ENCODE measurements at regions not wholly inside any gene's neighbourhood (a gene's known extent, or its start where the extent isn't known, plus 50 kb on each side); places are given as distances from the start of the nearest gene placed in this dataset.

DNA sequence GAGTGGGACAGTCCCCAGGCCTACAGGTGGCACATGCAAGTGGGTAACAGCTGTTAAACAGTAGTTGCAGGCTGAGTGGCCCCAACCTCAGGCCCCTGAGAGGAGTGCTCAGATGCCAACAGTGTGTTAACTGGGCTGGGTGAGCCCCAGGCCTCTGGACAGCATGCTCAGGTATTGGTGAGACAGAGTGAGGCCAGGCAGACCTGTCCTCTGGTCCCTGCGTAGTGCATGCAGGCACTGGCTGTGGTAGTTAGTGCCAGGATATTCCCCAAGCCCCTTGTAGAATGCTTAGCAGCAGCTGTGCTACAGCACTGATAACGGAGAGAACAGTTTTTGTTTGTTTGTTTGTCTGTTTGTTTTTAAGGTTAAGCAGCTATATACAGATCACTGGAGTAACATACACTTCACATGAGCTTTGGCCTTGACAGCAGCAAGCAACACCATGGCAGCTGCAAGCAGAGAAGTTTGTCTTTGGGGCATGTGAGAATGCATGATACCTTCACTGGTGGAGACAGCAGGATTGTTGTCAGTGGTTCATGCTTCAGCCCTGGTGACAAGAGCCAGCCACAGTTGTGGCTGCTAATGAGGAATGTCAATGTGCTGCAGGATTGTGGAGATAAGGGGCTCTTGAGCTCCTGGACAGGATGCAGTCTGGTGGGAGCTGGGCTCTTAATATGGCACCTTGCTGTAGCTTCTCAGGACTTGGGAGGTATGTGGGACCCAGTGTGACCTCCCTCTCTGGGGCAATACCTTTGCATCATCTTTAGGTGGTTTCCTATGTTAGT lies 614.4 kb downstream of the CDH11 start:
- Mint-ChIP-seq H3K27me3 (ENCODE audit: low read depth) (peaks cover 7% of the 10 kb centered on the region), H3K27ac (no peak overlapping the region), H3K9me3 (peaks cover 17% of the 10 kb centered on the region), H3K4me1 (no peaks in the 10 kb centered on the region), H3K36me3 (no peaks in the 10 kb centered on the region), H3K4me3 (no peak overlapping the region)
- no peak for TF ChIP-seq CTCF (IDR thresholded peaks at IDR 0.05; ENCODE audit: unreplicated experiment)
- no peak for DNase-seq (ENCODE audit: low spot score in 2 of 2, unreplicated experiment in 2 of 2)

- no peak for TF ChIP-seq CTCF (IDR thresholded peaks at IDR 0.05; ENCODE audit: unreplicated experiment)
- Mint-ChIP-seq H3K36me3 (no peaks in the 10 kb centered on the region), H3K4me1 (no peaks in the 10 kb centered on the region), H3K27me3 (ENCODE audit: low read depth) (peaks cover 8% of the 10 kb centered on the region), H3K9me3 (no peaks in the 10 kb centered on the region), H3K27ac (no peak overlapping the region), H3K4me3 (no peak overlapping the region)
- no peak for DNase-seq (ENCODE audit: low spot score in 2 of 2, unreplicated experiment in 2 of 2)
These were observed 622.7 kb downstream of the CDH11 start for GRCh38 chr16:64499211-64499610.

DNA sequence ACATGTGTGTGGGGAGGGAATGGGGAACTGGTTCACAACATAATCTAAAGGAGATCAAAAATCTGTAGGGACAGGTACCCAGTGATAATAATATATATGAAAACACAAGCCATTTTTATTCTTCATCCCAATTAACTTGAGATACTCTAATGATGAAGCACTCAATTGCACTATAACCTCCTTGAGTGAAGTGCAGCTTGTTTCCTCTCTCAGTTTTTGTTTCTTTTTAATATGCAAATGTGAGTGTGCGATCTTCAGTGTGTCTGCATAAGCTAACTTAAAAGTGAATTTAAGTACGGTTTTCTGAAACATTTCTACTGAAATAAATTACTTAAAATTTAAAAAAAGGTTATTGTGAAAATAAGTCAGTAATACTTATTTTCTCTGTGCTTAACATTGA lies 623.5 kb downstream of the CDH11 start:
- Mint-ChIP-seq H3K27me3 (ENCODE audit: low read depth) (peaks cover 4% of the 10 kb centered on the region), H3K4me1 (no peaks in the 10 kb centered on the region), H3K36me3 (no peaks in the 10 kb centered on the region), H3K9me3 (no peaks in the 10 kb centered on the region), H3K27ac (no peak overlapping the region), H3K4me3 (no peak overlapping the region)
- TF ChIP-seq CTCF (IDR thresholded peaks at IDR 0.05; ENCODE audit: unreplicated experiment) = no peak
- no peak for DNase-seq (ENCODE audit: low spot score in 2 of 2, unreplicated experiment in 2 of 2)

DNA sequence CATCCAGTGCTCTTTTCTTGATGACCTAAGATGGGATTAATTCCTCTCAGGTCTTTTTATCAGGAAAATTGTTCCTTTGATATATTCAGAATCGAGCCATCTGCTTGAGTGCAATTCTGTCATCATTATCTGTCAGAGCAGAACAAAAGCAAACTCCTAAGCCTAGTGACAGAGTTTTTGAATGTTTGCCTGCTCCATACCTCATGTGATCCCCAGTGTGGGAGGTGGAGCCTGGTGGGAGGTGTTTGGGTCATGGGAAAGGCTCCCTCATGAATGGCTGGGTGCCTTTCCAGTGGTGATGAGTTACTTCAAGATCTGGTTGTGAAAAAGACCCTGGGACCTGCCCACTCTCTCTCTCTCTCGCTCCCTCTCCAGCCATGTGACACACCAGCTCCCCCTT lies 628.2 kb downstream of the CDH11 start:
- H3K27ac Mint-ChIP-seq = peak overlapping the region; percentile 15
- no peaks in the 10 kb centered on the region for H3K4me1 Mint-ChIP-seq
- no peak overlapping the region for H3K4me3 Mint-ChIP-seq
- no peak for DNase-seq (ENCODE audit: low spot score in 2 of 2, unreplicated experiment in 2 of 2)
- no peak for TF ChIP-seq CTCF (IDR thresholded peaks at IDR 0.05; ENCODE audit: unreplicated experiment)
- no peaks in the 10 kb centered on the region for H3K36me3 Mint-ChIP-seq
- no peaks in the 10 kb centered on the region for H3K9me3 Mint-ChIP-seq
- H3K27me3 Mint-ChIP-seq (ENCODE audit: low read depth) = no peaks in the 10 kb centered on the region

DNA sequence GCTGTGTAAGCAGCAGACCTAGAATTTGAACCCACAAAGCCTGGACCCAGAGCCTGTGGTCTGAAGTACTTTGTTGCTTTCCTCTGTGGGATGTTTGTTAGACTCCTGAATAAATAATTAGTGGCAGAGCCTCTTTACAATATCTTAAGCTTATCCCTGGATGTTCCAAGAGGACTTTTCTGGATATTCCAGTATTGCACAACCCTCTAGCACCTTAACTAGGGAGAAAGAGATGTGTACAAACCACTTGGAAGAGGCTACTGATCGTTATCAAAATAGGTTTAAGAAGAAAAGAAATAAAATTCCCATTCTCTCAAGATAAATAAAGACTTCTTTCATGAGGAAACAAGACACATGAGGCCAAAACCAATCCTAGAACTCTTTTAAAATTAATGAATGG lies 632.4 kb downstream of the CDH11 start:
- H3K9me3 Mint-ChIP-seq = peaks cover 3% of the 10 kb centered on the region
- no peak for DNase-seq (ENCODE audit: low spot score in 2 of 2, unreplicated experiment in 2 of 2)
- no peaks in the 10 kb centered on the region for H3K27me3 Mint-ChIP-seq (ENCODE audit: low read depth)
- H3K27ac Mint-ChIP-seq = no peak overlapping the region
- H3K4me3 Mint-ChIP-seq = no peak overlapping the region
- no peaks in the 10 kb centered on the region for H3K36me3 Mint-ChIP-seq
- TF ChIP-seq CTCF (IDR thresholded peaks at IDR 0.05; ENCODE audit: unreplicated experiment) = no peak
- no peaks in the 10 kb centered on the region for H3K4me1 Mint-ChIP-seq

Data from mesothelial cell of epicardium (in vitro differentiated cells).